CD4-positive, alpha-beta memory T cell (primary cell): ENCODE measurements at regions not wholly inside any gene's neighbourhood (a gene's known extent, or its start where the extent isn't known, plus 50 kb on each side); places are given as distances from the start of the nearest gene placed in this dataset.

Experiments used
- CTCF ChIA-PET: fragments of 350-600 bp; sonication (Branson Sonifier 250); formaldehyde crosslinking; loops from one replicate; lab custom pipeline; 2021; ENCODE audit warnings: inconsistent platforms; ENCODE audit not compliant: partially characterized antibody; lab: Charles Lee
- POLR2A ChIA-PET: fragments of 350-600 bp; sonication (Branson Sonifier 250); formaldehyde crosslinking; loops from one replicate; lab custom pipeline; 2021; ENCODE audit not compliant: partially characterized antibody; lab: Charles Lee
- DNase-seq, 5 donors: peaks; one replicate each; pipeline versions ENCODE4 v3.0.0 to v3.0.0-alpha.2; 2020 to 2022; ENCODE audit warnings: mixed read lengths in 1 of 5
- H3K27ac ChIP-seq: one replicate; pipeline ENCODE4 v1.7.0; 2013; ENCODE audit warnings: low read depth, low read length
- H3K27me3 ChIP-seq: 2 replicates; pipeline ENCODE4 v1.7.0; 2013; ENCODE audit warnings: mild to moderate bottlenecking, low read length, moderate library complexity; ENCODE audit not compliant: insufficient read depth
- H3K36me3 ChIP-seq: 2 replicates; pipeline ENCODE4 v1.7.0; 2013; ENCODE audit warnings: mild to moderate bottlenecking, low read length, moderate library complexity; ENCODE audit not compliant: insufficient read depth
- H3K4me1 ChIP-seq: 2 replicates; pipeline ENCODE4 v1.7.0; 2013; ENCODE audit warnings: mild to moderate bottlenecking, low read length, moderate library complexity; ENCODE audit not compliant: insufficient read depth
- H3K4me3 ChIP-seq, 2 donors: one replicate each; pipeline ENCODE4 v1.7.0; 2013; ENCODE audit warnings: low read length in 2 of 2, mild to moderate bottlenecking in 1 of 2
- H3K9me3 ChIP-seq, 2 donors: one replicate each; pipeline ENCODE4 v1.7.0; 2013; ENCODE audit warnings: low read length in 2 of 2, control low read depth in 1 of 2; ENCODE audit not compliant: control insufficient read depth in 1 of 2
- H3K27ac Mint-ChIP-seq, 7 donors: one replicate each; pipeline ENCODE4 v1.8.0; 2020 to 2021; ENCODE audit warnings: mixed read lengths in 7 of 7, mild to moderate bottlenecking in 6 of 7, inconsistent platforms in 3 of 7, moderate library complexity in 3 of 7
- H3K27me3 Mint-ChIP-seq, 2 donors: one replicate each; pipeline ENCODE4 v1.8.0; 2020 to 2021; ENCODE audit warnings: mixed read lengths in 2 of 2
- H3K36me3 Mint-ChIP-seq, 2 donors: one replicate each; pipeline ENCODE4 v1.8.0; 2020 to 2021; ENCODE audit warnings: mixed read lengths in 2 of 2, inconsistent platforms in 1 of 2, mild to moderate bottlenecking in 1 of 2
- H3K4me1 Mint-ChIP-seq, 4 donors: one replicate each; pipeline ENCODE4 v1.8.0; 2020 to 2021; ENCODE audit warnings: mixed read lengths in 4 of 4, mild to moderate bottlenecking in 1 of 4
- H3K4me3 Mint-ChIP-seq, 8 donors: one replicate each; pipeline ENCODE4 v1.8.0; 2020 to 2021; ENCODE audit warnings: mixed read lengths in 8 of 8, mild to moderate bottlenecking in 7 of 8, moderate library complexity in 6 of 8, inconsistent platforms in 3 of 8
- H3K9me3 Mint-ChIP-seq, 8 donors: one replicate each; pipeline ENCODE4 v1.8.0; 2020 to 2021; ENCODE audit warnings: mixed read lengths in 8 of 8, mild to moderate bottlenecking in 5 of 8, inconsistent platforms in 3 of 8, moderate library complexity in 1 of 8
- intact Hi-C: fragments of 100-400 bp; cut with micrococcal nuclease; formaldehyde crosslinking; loops from one replicate; pipeline ENCODE4 v1.15.1; 2023

GRCh38 chr3:141426404-141427034 lies 58.2 kb downstream of the ZBTB38 start:
- H3K4me1 Mint-ChIP-seq, result peaks cover 8 to 48% (median 35%) of the 10 kb centered on the region in 4 donors
- DNase-seq, result no peak
- peaks cover 27% of the 10 kb centered on the region for H3K4me1 ChIP-seq
- H3K4me3 ChIP-seq, result no peak overlapping the region
- H3K36me3 Mint-ChIP-seq, result peaks cover 26 to 42% of the 10 kb centered on the region in 2 donors
- intact Hi-C loops, result no loop called here
- H3K4me3 Mint-ChIP-seq, result no peak overlapping the region
- H3K27me3 ChIP-seq, result no peaks in the 10 kb centered on the region
- no peaks in the 10 kb centered on the region for H3K27me3 Mint-ChIP-seq
- H3K27ac ChIP-seq, result no peak overlapping the region
- H3K9me3 Mint-ChIP-seq, result no peaks in the 10 kb centered on the region
- ChIA-PET POLR2A (interaction anchor here (1.5 kb wide), 1 partner anchor 14 kb away, joined by 7 read pairs; no protein-coding TSS in a partner anchor), CTCF (interaction anchor here (1.3 to 5.2 kb wide), 8 partner anchors 12 to 115 kb away, joined by 3 to 41 read pairs (median 14); no protein-coding TSS in a partner anchor)
- H3K27ac Mint-ChIP-seq, result peak overlapping the region in 6 of 7 donors; percentile 16 to 74 (median 50)
- peaks cover 10% of the 10 kb centered on the region for H3K36me3 ChIP-seq
- no peaks in the 10 kb centered on the region for H3K9me3 ChIP-seq

- no peak overlapping the region for H3K4me3 Mint-ChIP-seq
- H3K9me3 Mint-ChIP-seq, result no peaks in the 10 kb centered on the region
- no peaks in the 10 kb centered on the region for H3K27me3 Mint-ChIP-seq
- ChIA-PET POLR2A (no interaction called here), CTCF (interaction anchor here (3.4 to 4.9 kb wide), 2 partner anchors 25 to 66 kb away, joined by 10 to 21 read pairs; no protein-coding TSS in a partner anchor)
- Histone ChIP-seq H3K27me3 (no peaks in the 10 kb centered on the region), H3K4me3 (no peak overlapping the region), H3K9me3 (no peaks in the 10 kb centered on the region), H3K36me3 (peaks cover 14% of the 10 kb centered on the region), H3K27ac (no peak overlapping the region), H3K4me1 (peaks cover 27% of the 10 kb centered on the region)
- no peak overlapping the region for H3K27ac Mint-ChIP-seq
- DNase-seq, result no peak
- intact Hi-C loops, result no loop called here
- H3K36me3 Mint-ChIP-seq, result peaks cover 26 to 55% of the 10 kb centered on the region in 2 donors
- peaks cover 12 to 51% (median 41%) of the 10 kb centered on the region in 4 donors for H3K4me1 Mint-ChIP-seq
Observed at GRCh38 chr3:141427764-141428163, 59.1 kb upstream of the RASA2 start.

GRCh38 chr3:141429371-141430035 lies 57.3 kb upstream of the RASA2 start:
- DNase-seq, result no peak
- intact Hi-C loops, result no loop called here
- CTCF ChIA-PET, result interaction anchor here (1.2 to 5.4 kb wide), 2 partner anchors 12 to 25 kb away, joined by 3 to 37 read pairs; no protein-coding TSS in a partner anchor
- Histone ChIP-seq H3K27me3 (no peaks in the 10 kb centered on the region), H3K4me3 (no peak overlapping the region), H3K36me3 (peaks cover 19% of the 10 kb centered on the region), H3K4me1 (peaks cover 36% of the 10 kb centered on the region), H3K9me3 (no peaks in the 10 kb centered on the region), H3K27ac (no peak overlapping the region)
- H3K27me3 Mint-ChIP-seq, result no peaks in the 10 kb centered on the region
- no peak overlapping the region for H3K4me3 Mint-ChIP-seq
- H3K27ac Mint-ChIP-seq, result peak overlapping the region in 3 of 7 donors; percentile 59 to 89 (median 77)
- POLR2A ChIA-PET, result no interaction called here
- H3K9me3 Mint-ChIP-seq, result no peaks in the 10 kb centered on the region
- peaks cover 20 to 56% of the 10 kb centered on the region in 2 donors for H3K36me3 Mint-ChIP-seq
- H3K4me1 Mint-ChIP-seq, result peaks cover 16 to 57% (median 45%) of the 10 kb centered on the region in 4 donors

- H3K27me3 Mint-ChIP-seq, result no peaks in the 10 kb centered on the region
- DNase-seq, result no peak
- CTCF ChIA-PET, result interaction anchor here (5.4 kb wide), 1 partner anchor 11 kb away, joined by 37 read pairs; no protein-coding TSS in a partner anchor
- H3K27ac ChIP-seq, result no peak overlapping the region
- H3K36me3 Mint-ChIP-seq, result peaks cover 17 to 51% of the 10 kb centered on the region in 2 donors
- intact Hi-C loops, result no loop called here
- H3K9me3 Mint-ChIP-seq, result no peaks in the 10 kb centered on the region
- no peaks in the 10 kb centered on the region for H3K9me3 ChIP-seq
- H3K4me1 ChIP-seq, result peaks cover 36% of the 10 kb centered on the region
- no peak overlapping the region for H3K4me3 ChIP-seq
- no peak overlapping the region for H3K27ac Mint-ChIP-seq
- POLR2A ChIA-PET, result interaction anchor here (1.0 kb wide), 1 partner anchor 19 kb away, joined by 3 read pairs; no protein-coding TSS in a partner anchor
- H3K27me3 ChIP-seq, result no peaks in the 10 kb centered on the region
- H3K4me3 Mint-ChIP-seq, result no peak overlapping the region
- H3K4me1 Mint-ChIP-seq, result peaks cover 14 to 52% (median 44%) of the 10 kb centered on the region in 4 donors
- H3K36me3 ChIP-seq, result peaks cover 19% of the 10 kb centered on the region
Observed at GRCh38 chr3:141430316-141430715, 56.5 kb upstream of the RASA2 start.

GRCh38 chr3:141431411-141432378 lies 55.1 kb upstream of the RASA2 start:
- Histone ChIP-seq H3K27ac (no peak overlapping the region), H3K4me1 (peaks cover 26% of the 10 kb centered on the region), H3K4me3 (no peak overlapping the region), H3K27me3 (no peaks in the 10 kb centered on the region), H3K9me3 (no peaks in the 10 kb centered on the region), H3K36me3 (peaks cover 19% of the 10 kb centered on the region)
- no peak for DNase-seq
- Mint-ChIP-seq H3K4me3 (peak overlapping the region in 1 of 8 donors; percentile 6), H3K27ac (peak overlapping the region in 3 of 7 donors; percentile 37 to 42 (median 37)), H3K36me3 (peaks cover 13 to 42% of the 10 kb centered on the region in 2 donors), H3K27me3 (no peaks in the 10 kb centered on the region), H3K4me1 (peaks cover 14 to 43% (median 35%) of the 10 kb centered on the region in 4 donors), H3K9me3 (no peaks in the 10 kb centered on the region)
- POLR2A ChIA-PET, result interaction anchor here (0.9 to 1.0 kb wide), 2 partner anchors 10 to 19 kb away, joined by 3 to 4 read pairs; no protein-coding TSS in a partner anchor
- intact Hi-C loops, result no loop called here
- CTCF ChIA-PET, result interaction anchor here (0.7 to 5.4 kb wide), 7 partner anchors 10 to 127 kb away, joined by 3 to 37 read pairs (median 4); no protein-coding TSS in a partner anchor

GRCh38 chr3:141432904-141433303 lies 53.9 kb upstream of the RASA2 start:
- Histone ChIP-seq H3K27me3 (no peaks in the 10 kb centered on the region), H3K4me1 (peaks cover 20% of the 10 kb centered on the region), H3K27ac (no peak overlapping the region), H3K9me3 (no peaks in the 10 kb centered on the region), H3K36me3 (peaks cover 14% of the 10 kb centered on the region), H3K4me3 (no peak overlapping the region)
- ChIA-PET CTCF (interaction anchor here (0.8 to 5.4 kb wide), 3 partner anchors 8 to 128 kb away, joined by 4 to 37 read pairs (median 7); no protein-coding TSS in a partner anchor), POLR2A (interaction anchor here (1.8 kb wide), 1 partner anchor 19 kb away, joined by 6 read pairs; no protein-coding TSS in a partner anchor)
- DNase-seq, result no peak
- peaks cover 14 to 40% (median 35%) of the 10 kb centered on the region in 4 donors for H3K4me1 Mint-ChIP-seq
- H3K9me3 Mint-ChIP-seq, result no peaks in the 10 kb centered on the region
- no peak overlapping the region for H3K4me3 Mint-ChIP-seq
- peak overlapping the region in 2 of 7 donors; percentile 0 to 42 for H3K27ac Mint-ChIP-seq
- H3K36me3 Mint-ChIP-seq, result peaks cover 13 to 42% of the 10 kb centered on the region in 2 donors
- intact Hi-C loops, result no loop called here
- no peaks in the 10 kb centered on the region for H3K27me3 Mint-ChIP-seq
